Stimulated activated CD8-positive, alpha-beta memory T cell treated with anti-CD3 and anti-CD28 coated beads, Interleukin-4, amount 100 ng/mL, for 24 hours (primary cell): ENCODE measurements at regions not wholly inside any gene's neighbourhood (a gene's known extent, or its start where the extent isn't known, plus 50 kb on each side); places are given as distances from the start of the nearest gene placed in this dataset.

Experiments used
- DNase-seq: peaks from one replicate; pipeline ENCODE4 v3.0.0-alpha.2; 2020; ENCODE audit warnings: low read depth

DNA sequence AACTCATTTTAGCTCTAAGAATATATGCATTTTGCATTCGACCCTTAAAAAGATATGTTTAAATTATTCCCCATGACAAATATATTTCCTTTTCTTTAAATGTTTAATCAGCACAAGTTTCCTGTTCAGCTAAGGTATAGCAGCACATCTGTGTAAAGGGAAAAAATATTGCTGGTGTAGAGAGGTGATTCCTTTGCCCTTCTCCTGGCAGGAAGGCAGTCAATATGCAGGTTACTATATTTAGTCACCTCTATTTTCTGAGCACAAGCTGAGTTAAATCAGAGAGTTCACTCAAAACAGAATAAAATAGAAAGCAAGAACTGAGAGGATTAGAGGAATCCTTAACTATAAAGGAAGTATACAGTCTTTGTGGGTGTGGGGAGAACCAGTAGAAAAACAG is 274.4 kb upstream of the PCSK5 start:
- no peak for DNase-seq

DNA sequence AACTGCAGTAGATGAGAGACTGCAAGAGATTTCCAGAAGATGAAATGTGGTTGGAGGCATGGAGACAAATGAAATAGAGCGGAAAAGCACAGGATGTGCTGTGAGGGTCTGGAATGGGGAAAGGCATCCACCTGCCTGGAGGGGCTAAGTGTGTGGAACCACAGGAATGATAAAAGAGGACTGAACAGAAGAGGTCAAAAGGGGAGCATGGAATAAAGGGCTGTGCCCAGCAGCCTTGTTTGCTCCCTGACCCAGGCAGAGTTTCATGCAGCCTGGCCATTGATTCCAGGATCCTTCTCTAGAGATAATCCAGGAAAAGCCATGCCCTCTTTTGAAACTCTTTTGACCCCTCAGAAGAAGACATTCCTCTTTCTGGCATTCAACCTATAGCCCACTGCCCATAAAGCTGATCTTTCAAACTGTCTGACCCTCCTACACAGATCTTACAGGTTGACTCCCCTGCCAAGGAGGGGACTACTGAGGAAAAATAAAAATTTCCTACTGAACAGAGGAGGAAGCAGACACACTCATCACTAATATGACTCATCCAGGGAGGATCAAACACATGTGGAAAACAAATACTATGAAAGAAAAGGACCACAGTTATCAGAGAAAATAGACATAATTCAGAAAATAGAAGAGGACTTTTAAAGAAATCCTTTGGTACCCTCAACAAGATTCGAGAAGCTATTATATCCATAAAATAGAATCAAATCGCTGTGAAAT is 273.5 kb upstream of the PCSK5 start:
- DNase-seq: no peak

DNA sequence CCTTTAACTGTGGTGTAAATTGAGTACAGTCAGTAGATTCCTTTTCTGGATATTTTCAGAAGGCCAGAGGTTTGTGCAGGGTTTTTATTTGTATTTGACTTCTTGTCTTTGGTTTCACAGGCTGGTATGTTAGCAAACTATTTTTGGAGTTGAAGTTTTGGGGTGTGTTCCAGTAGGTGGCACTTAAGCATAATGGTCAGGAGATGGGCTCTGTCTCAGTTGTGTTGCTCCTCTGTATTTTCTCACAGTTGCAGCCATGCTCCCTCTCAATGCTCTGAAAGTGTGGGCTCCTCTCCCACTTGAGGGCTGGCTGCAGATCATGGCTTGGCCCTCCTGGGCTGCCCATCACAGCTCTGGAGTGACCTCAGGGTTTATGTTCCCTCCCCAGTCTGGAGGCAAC is 267.0 kb upstream of the PCSK5 start:
- no peak for DNase-seq

DNA sequence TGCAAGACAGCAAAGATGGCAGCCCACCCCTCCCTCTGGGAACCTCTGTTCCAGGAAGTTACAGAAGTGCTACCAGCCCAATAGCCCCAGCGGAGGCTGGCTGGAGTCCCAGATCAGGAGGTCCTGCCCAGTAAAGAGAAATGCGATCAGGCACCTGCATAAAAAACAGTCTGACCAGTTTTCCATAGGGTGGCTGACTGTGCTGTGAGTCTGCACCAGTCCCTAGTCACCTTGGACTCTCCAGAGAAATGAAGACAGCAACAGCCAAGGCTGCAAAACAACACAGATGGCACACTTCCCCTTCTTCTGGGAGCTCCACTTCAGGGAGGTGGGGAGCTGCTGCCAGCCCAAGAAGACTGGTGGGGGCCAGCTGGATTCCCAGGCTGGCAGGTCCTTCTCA is 265.5 kb upstream of the PCSK5 start:
- no peak for DNase-seq

DNA sequence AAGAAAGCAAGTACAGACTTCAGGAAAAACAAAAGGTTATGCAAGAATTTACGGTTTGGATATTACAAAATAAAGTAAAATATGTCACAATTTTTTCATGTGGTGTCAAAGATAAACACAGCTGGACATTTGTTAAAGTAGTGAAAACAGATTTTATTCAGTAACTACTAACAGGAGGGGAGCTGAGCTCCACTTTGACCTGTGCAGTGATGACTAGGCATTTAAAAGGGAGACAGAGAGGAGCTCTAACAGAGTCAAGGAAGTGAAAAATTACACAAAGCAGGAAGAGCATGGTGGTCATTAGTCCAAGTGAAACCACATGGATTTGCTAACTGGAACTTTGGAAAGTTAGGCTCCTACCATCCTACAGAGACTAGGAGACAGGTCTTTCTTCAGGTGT is 263.6 kb upstream of the PCSK5 start:
- DNase-seq: no peak

DNA sequence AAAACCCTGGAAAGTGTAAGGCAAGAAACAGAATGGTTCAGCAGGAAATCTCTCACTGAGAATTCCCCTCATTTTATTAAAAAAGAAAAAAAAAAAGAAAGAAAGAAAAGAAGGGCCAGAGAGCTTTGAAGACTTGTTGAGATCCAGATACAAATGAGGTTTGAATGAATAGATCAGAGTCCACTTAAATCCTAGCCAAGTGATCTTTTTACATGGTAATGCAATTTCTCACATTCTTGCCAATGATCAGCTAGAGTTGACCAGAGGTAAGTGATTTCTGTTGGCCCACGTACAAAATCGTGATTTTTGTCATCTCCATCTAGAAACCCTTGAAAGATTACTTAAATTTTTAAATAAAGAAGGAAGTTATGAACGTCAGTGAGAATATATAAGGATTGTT is 261.5 kb upstream of the PCSK5 start:
- DNase-seq: no peak

DNA sequence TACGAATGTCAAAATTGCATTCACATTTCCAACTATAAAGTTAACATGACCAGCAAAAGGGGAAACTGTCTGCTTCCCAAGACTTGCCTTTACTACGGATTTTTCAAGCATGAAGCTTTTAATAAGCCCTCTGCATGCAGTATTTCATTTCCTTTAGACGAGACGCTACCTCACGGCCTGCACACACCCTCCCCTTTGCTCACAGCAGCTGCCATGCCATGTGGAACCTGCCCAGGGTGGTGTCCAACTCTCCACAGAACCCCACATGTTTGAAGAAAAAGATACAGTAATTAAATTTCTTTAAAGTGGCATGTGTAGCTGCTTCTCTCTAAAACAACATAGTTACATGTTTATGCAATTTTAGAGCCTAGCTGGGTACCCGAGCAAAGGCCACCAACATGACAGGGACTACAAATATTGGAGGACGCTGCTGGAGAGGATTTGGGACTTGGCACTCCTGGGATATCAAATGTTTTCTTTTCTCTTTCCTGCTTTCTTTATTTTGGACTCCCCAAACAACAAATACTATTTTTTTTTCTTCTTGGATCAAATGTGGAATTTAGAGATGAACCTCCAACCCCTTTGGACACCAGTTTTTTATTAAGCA is 256.9 kb upstream of the PCSK5 start:
- no peak for DNase-seq

DNA sequence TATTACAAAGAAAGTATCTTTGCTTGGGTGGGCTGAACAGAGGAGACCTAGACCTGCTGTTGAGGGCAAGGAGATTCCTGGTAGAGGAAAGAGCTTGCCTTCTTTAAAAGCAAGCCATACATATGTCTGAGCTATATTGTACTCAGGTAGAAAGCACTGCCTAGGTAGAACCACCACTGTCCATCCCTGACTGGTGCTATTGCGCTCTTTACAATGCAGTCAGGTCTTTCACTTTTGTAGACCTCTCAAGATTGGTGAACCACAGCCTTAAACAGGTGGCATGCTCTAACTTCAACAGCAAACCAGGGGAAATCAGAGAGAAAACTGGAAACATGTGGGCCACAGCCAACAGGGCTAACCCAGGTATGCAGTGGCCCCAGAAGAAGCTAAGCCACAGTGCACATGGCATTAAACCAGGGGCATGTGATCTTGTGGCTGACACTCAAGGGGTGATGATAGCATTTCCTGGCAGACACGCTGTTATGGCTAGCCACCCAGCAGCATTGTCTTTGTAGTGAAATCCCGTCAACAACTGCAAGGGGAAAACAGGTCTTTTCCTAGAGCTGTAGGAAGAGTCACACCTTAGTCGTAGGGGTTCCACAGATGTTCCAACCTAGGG is 253.9 kb upstream of the PCSK5 start:
- DNase-seq: no peak

DNA sequence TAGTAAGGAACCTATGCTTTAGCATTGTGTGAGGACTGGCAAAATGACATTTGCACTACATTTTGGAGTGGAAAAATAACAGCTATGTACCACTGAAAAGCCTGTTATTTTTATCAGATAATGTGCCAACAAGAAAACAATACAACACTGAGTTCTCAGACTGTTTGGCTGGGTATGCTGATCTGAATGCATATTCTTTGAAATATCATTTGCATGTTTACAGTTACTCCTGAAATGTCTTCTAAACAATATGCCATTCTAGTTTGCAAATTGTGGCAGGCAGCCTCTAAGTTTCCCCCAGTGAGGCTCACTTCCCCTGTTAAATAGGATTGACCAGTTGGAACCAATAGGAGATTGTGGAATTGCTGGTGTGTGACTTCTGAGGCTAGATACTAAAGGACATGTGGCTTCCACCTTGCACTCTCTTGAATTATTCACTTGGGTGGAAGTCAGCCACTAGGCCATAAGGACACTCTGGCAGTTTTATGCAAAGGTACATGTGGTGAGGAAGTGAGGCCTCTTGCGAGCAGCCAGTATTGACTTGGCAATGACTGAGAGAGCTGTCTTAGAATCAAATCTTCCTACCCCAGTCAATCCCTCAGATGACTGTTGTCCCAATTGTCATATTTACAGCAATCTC is 250.4 kb upstream of the PCSK5 start:
- DNase-seq: no peak

DNA sequence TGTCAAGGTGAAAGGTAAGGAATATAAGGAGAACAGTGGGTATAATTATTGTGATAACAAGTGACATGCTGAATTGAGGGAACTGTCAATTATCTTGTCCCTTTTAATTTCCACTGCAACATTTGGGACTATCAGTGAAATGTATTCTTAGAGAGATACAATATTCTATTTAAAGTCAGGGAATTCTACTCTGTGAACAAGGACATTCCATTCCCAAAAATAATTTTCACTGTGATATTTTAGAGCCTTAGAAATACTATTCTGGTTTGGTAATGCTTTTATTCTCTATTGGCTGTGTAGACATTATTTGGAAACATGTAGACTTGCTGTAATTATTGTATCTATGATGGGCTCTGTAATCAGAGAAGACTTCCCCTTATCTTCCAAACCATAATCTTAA is 248.0 kb upstream of the PCSK5 start:
- DNase-seq: no peak

DNA sequence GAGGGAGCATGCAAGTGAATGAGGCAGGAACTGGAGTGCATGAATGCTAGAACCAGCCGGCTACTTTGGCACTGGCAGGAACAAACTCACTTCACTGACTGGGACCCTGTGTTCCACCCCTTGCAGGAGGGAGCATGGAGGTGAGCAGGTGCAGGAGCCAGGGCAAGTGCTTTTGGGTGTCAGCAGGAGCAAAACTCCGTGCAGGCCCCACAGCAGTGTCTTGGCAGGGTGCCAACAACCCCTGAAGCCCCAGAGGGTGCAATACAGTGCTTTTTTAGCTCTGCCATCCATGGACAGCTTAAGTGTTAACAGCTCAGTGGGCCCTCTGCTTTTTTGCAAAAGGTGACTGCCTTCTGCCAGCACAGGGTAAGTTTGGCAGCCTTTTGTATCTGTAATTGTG is 245.8 kb upstream of the PCSK5 start:
- no peak for DNase-seq

DNA sequence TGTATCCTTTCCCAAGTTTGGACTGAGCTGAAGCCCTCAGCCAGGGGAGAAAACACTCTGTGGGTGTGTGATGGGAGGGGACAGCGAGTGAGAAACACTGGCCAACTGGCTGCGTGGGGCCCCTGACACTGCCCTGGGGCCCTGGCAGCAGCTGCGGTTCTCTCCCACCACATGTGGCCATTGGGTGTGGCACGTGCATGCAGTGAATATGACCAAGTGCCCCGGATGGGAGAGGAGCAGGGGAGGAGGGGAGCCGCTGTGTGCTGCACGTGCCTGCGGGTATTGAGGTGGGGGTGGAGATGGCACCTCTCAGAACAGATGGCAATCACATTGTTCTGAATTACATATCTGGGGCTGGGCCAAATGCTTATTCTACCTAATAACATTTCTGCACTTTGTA is 242.4 kb upstream of the PCSK5 start:
- no peak for DNase-seq

DNA sequence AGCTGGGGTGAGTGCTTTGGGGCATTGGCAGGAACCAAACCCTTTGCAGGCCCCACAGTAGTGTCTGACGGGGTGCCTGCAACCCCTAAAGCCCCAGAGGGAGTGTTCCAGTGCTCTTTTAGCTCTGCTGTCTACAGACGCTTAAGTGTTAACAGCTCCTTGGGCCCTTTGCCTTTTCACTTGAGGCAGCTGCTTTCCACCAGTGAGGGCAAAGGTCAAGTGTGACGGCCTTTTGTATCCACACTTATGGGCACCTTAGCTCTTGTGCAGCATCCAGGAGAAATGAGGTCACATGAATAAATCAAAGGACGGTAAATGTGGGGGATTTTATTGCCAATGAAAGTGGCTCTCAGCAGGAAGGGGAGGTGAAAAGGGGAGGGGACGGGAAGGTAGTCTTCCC is 241.4 kb upstream of the PCSK5 start:
- DNase-seq: no peak

DNA sequence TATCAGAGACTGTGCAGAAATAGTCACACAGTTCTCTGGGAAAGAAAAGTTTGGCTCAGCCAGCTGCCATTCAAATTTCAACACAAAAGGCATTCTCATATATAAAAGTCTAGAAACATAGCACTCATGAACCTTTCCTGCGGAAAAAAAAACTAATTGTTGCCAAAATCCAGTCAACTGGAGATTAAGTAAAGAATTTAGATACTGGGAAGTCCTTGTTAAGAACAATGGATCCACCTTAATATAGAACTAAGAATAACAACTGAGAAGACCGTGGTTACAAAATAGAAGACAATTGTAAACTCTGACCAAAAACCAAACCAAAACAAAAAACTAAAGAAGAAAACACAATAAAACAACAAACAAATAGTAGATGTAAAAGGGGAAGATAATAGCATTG is 238.8 kb upstream of the PCSK5 start:
- no peak for DNase-seq

DNA sequence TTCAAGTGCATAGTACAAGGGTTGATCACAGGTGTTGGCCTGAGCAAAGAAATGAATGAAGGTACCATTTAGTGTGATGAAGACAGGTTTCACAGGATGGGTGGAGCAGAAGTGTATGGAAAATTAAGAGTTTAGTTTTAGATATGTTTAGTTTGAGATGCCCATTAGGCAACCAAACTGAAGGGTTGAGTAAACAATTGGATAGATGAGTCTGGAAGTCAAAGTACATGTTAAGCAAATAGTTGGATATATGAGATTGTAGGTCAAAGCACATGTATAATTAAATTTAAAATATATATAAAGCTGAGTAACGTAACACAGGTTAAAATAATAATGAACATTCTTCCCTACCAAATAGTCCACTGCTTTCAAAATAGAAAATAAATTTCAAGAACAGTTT is 237.1 kb upstream of the PCSK5 start:
- no peak for DNase-seq

DNA sequence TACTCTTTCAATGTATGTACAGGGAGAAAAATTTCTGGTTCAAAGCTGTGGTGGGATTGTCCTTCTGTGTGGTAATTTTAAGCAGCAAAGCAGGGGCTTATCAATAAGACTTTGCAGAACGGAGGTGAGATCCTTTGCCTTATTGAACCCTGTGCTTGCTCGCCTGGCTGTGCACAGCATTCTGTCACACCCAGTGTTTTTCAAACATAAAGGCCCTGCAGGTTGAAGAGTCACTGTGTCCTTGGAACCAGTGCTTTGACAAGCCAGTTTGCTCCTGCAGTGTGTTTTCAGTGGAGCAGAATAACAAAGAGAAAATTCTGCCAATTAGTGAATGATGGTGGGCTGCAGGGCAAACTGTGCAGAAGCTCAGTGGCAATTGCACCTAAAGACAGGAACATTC is 236.7 kb upstream of the PCSK5 start:
- no peak for DNase-seq

DNA sequence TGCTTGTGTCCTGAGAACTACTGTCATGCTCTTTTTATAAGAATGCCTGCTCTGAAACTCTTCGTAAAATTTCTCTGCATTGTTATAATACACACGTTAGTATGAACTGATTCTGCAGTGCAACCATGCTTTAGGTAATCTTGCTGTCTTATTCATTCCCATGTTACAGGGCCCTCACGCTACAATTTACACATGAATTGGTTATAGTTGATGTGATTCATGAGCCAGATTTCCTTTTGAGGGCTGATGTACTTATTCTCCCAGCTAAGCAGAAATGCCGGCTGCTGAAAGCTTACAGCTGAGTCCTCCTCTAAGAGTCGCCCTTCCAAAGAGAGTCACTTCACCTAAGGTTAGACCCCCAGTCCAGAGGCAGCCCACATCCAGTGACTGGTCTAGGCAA is 233.5 kb upstream of the PCSK5 start:
- no peak for DNase-seq

DNA sequence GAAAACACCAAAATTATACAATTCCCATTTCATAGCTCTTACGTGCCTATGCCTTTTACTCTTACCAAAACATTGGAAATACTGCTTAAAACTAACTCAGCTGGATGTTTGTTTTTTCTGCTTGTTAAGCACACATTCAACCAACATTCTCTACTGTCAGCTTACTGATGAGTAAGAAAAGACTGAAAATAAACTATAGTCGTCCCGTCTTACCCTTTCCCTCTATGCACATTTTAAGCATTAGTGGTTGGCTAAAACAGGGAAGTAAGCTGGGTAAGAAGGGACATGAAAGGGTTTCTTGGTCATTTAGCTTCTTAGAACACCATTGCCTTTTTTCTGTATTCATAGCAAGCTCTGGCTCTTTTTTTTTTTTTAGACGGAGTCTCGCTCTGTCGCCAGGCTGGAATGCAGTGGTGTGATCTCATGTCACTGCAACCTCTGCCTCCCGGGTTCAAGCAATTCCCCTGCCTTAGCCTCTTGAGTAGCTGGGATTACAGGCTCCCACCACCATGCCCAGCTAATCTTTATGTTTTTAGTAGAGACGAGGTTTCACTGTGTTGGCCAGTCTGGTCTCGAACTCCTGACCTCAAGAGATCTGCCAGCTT is 232.1 kb upstream of the PCSK5 start:
- no peak for DNase-seq

DNA sequence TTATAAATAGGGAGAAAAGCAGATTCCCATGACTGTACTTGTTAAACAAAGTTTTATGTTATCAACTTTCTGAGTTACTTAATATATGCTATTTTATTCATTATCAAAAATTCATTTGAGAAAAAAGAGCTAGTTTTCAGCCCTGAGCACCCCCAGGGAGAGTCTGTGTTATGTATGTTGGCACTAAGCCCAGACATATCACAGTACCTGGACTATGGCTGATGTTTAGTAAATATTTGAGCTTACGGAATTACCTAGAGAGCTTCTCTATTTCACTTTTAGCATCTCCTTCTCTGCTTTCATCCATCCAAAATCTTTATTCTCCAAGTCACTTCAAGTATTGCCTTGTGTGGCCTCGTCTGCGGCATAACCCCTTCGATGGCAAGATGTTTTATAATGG is 225.9 kb upstream of the PCSK5 start:
- DNase-seq: no peak

DNA sequence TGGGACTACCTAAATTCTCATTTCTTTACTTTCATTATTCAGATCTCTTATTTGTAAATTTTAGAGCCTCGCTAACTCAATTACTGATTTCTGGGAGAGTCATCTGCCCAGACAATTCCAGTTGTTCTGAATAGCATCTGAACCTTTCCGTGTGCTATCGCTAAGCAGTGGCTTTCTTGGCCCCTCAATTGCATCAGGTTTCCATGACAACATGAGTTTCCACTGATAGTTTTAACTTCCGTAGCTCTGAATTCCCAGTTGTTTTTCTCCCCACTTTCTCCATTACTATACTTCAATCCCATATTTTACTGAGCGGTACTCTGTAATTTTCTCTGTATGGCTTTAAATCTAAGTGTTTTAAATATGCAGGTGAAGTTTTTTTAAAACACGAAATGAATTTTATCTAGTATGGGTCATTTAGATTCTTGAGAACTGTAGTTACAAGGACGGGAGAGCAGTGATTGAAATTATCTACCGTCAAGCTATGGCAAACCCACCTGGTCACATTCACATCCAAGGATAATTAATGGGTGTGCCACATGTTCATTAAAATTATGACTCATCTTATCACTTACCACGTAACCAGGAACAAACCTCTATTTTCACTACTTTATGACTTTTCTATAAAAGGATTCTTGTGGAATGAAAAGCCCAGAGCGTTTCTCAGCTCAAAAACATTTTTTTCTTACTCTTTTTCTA is 223.5 kb upstream of the PCSK5 start:
- DNase-seq: no peak

DNA sequence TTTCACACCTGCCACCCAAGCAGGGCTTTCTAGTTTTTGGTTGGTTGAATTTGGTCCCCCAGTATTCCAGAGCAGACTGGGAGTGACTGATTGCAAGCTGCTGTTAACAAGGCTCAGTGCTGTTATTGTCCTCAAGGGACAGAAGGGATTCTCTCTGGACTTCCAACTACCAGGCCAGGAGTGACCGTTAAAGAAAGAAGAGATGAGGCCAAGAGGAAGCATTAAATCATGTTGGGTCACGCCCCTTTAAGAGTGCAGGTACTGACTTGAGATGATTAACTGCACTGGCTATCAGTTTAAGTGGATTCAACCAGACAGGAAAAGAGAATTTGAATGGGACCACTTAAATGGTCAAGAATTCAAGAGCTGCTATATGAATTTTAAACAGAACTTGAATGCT is 220.8 kb upstream of the PCSK5 start:
- DNase-seq: no peak

DNA sequence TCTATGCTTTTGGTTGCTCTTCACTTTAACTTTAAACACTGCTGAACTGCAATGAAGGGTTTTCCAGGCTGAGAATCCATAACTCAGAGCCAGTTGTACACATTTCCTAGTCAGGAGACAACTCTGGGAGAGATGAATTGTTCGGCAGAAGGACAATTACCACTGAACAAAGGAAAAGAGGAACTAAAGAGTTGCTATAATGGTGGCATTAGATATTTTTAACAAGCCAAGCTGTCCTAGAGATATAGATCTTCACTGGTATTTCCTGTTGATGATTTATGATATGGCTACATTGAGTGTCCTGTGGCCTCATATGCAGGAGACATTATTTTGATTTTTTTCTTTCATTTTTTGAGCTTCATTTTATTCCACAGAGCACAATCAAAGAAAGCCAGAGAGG is 219.1 kb upstream of the PCSK5 start:
- no peak for DNase-seq
